K562 (cell line): ENCODE measurements at regions not wholly inside any gene's neighbourhood (a gene's known extent, or its start where the extent isn't known, plus 50 kb on each side); places are given as distances from the start of the nearest gene placed in this dataset. TPM values are rescaled to one million over a fixed set of nuclear protein-coding genes. Genes with fewer than 3 reads are reported as not detected.

ENCODE experiments used
- ATAC-seq: fragments of 200-7000 bp; cut with Tn5 transposase; 3 replicates; pipeline ENCODE4 v1.9.1; 2020; ENCODE audit warnings: moderate library complexity
- BruUV-seq: library from RNA; stranded (reverse); fragments of 400-500 nt; replicated peaks from 2 replicates; lab custom pipeline; 2021; lab: Mats Ljungman, UMichigan
- CTCF ChIA-PET: fragments of 300-600 bp; formaldehyde crosslinking; extraction: SDS; loops from one replicate; lab custom pipeline; 2021; ENCODE audit warnings: low intra/inter-chr PET ratio; lab: Yijun Ruan, JAX
- POLR2A ChIA-PET: fragments of 300-600, 350-650 bp; sonication (Branson Sonifier 250); formaldehyde crosslinking; extraction: SDS; loops from one replicate; lab custom pipeline; 2021; ENCODE audit warnings: antibody characterized with exemption, inconsistent platforms; lab: Yijun Ruan, JAX
- DNase-seq, 4 experiments: peaks; one replicate each; pipeline versions ENCODE4 v3.0.0 to v3.0.0-alpha.2; 2011 to 2018; ENCODE audit warnings: low spot score in 3 of 4, mixed read lengths in 3 of 4; ENCODE audit errors: extremely low read depth in 1 of 4
- FAIRE-seq: peaks from 2 replicates; lab custom pipeline; 2011; peaks lifted over from hg19 to GRCh38; lab: Jason Lieb, UNC
- H2AFZ ChIP-seq: 2 replicates; pipeline ENCODE4 v1.6.0; 2011; ENCODE audit warnings: low read depth, low read length, control low read depth, inconsistent platforms
- H3K27ac ChIP-seq: fragments of 200-600 bp; 3 replicates; pipeline ENCODE4 v1.8.0; 2011; ENCODE audit warnings: low read depth, mild to moderate bottlenecking, control low read depth, inconsistent platforms, low read length, moderate library complexity, mixed read lengths; ENCODE audit errors: extremely low read depth
- H3K27me3 ChIP-seq, 2 experiments: fragments of 300-600 bp in 1 of 2; 2 replicates in 1 of 2; 3 replicates in 1 of 2; pipeline versions ENCODE4 v1.6.0 to v1.8.0; 2011; ENCODE audit warnings: inconsistent platforms in 2 of 2, low read length in 2 of 2, mild to moderate bottlenecking in 1 of 2, mixed read lengths in 1 of 2, moderate library complexity in 1 of 2; ENCODE audit not compliant: control insufficient read depth in 2 of 2, insufficient read depth in 2 of 2
- H3K36me3 ChIP-seq: fragments of 300-600 bp; 3 replicates; pipeline ENCODE4 v1.8.0; 2011; ENCODE audit warnings: mild to moderate bottlenecking, low read length, inconsistent platforms; ENCODE audit not compliant: control insufficient read depth, insufficient read depth
- H3K4me1 ChIP-seq, 2 experiments: fragments of 200-600 bp in 1 of 2; replicated peaks in 1 of 2; 2 replicates in 1 of 2; 3 replicates in 1 of 2; pipeline versions ENCODE4 v1.5.1 to v1.8.0; 2011; ENCODE audit warnings: inconsistent platforms in 2 of 2, low read length in 2 of 2, mild to moderate bottlenecking in 1 of 2, mixed read lengths in 1 of 2, moderate library complexity in 1 of 2; ENCODE audit not compliant: control insufficient read depth in 2 of 2, insufficient read depth in 2 of 2
- H3K4me2 ChIP-seq: 2 replicates; pipeline ENCODE4 v1.6.1; 2011; ENCODE audit warnings: low read length, control low read depth, inconsistent platforms, mixed read lengths; ENCODE audit not compliant: insufficient read depth
- H3K4me3 ChIP-seq: fragments of 200-600 bp; sonication (generic), shearing (Covaris generic); 2 replicates; pipeline ENCODE4 v1.5.1; 2016; ENCODE audit warnings: control low read depth, inconsistent platforms
- H3K79me2 ChIP-seq: fragments of 200-600 bp; 3 replicates; pipeline ENCODE4 v1.8.0; 2011; ENCODE audit warnings: low read length, inconsistent platforms; ENCODE audit not compliant: control insufficient read depth, insufficient read depth
- H3K9ac ChIP-seq, 2 experiments: 2 replicates each; pipeline versions ENCODE4 v1.6.0 to v1.6.1; 2011; ENCODE audit warnings: low read depth in 2 of 2, low read length in 2 of 2, control low read depth in 1 of 2, inconsistent platforms in 1 of 2, mild to moderate bottlenecking in 1 of 2, mixed read lengths in 1 of 2; ENCODE audit not compliant: insufficient read depth in 1 of 2
- H3K9me1 ChIP-seq: one replicate; pipeline ENCODE4 v1.6.0; 2011; ENCODE audit warnings: inconsistent platforms, mild to moderate bottlenecking, low read length, moderate library complexity; ENCODE audit not compliant: control insufficient read depth, insufficient read depth
- H3K9me3 ChIP-seq: replicated peaks from 2 replicates; pipeline ENCODE4 v1.5.1; 2011; ENCODE audit warnings: low read depth, low read length, inconsistent platforms; ENCODE audit not compliant: control insufficient read depth, insufficient read depth
- H4K20me1 ChIP-seq: replicated peaks from 2 replicates; pipeline ENCODE4 v1.6.1; 2011; ENCODE audit warnings: low read length, inconsistent platforms, mixed read lengths; ENCODE audit not compliant: control insufficient read depth, insufficient read depth
- BHLHE40 ChIP-seq: IDR thresholded peaks from 2 replicates; pipeline ENCODE4 v1.6.1; 2011; ENCODE audit warnings: low read length, improper control_type of control experiment
- CBX5 ChIP-seq: IDR thresholded peaks from 2 replicates; pipeline ENCODE4 v1.6.1; 2014; ENCODE audit warnings: low read depth, borderline replicate concordance
- ELF2 ChIP-seq: fragments of 250-450 bp; sonication (Bioruptor Pico); IDR thresholded peaks from 2 replicates; pipeline ENCODE4 v1.5.0; 2021; ENCODE audit warnings: mild to moderate bottlenecking
- ELF4 ChIP-seq: fragments of 450-650 bp; formaldehyde crosslinking; IDR thresholded peaks from 2 replicates; pipeline ENCODE4 v1.4.0; 2022; ENCODE audit warnings: missing genetic modification characterization
- HMGN3 ChIP-seq: IDR thresholded peaks from 2 replicates; pipeline ENCODE4 v1.6.1; 2011; ENCODE audit warnings: borderline replicate concordance, low read depth, mild to moderate bottlenecking, mixed read lengths, low read length; ENCODE audit not compliant: insufficient read length; ENCODE audit errors: extremely low read depth
- PTRF ChIP-seq: fragments of 450-650 bp; IDR thresholded peaks from 2 replicates; pipeline ENCODE4 v1.6.1; 2016; ENCODE audit warnings: mild to moderate bottlenecking, missing genetic modification characterization, missing compliant biosample characterization
- SMARCB1 ChIP-seq: IDR thresholded peaks from 2 replicates; pipeline ENCODE4 v1.6.1; 2011; ENCODE audit warnings: improper control_type of control experiment, low read depth; ENCODE audit not compliant: insufficient read length
- TEAD2 ChIP-seq: fragments of 450-650 bp; IDR thresholded peaks from 2 replicates; pipeline ENCODE4 v1.6.1; 2016; ENCODE audit warnings: missing genetic modification characterization, control low read depth, missing compliant biosample characterization
- TSC22D4 ChIP-seq: fragments of 450-650 bp; IDR thresholded peaks from 2 replicates; pipeline ENCODE4 v1.6.1; 2016; ENCODE audit warnings: missing genetic modification characterization, missing biosample characterization, control low read depth
- U2AF2 ChIP-seq: fragments of 200-400 bp; formaldehyde crosslinking; optimal IDR thresholded peaks from 2 replicates; pipeline ENCODE3; 2017; ENCODE audit warnings: low read depth, mild to moderate bottlenecking, low read length
- WGBS: fragments of 100-300 bp; shearing (Covaris generic); methylation state at CpG from one replicate; pipeline ENCODE4 v1.1.6; 2016; ENCODE audit warnings: low coverage, mixed read lengths; ENCODE audit not compliant: insufficient coverage; ENCODE audit errors: missing lambda C conversion rate; 5-methylcytosine and 5-hydroxymethylcytosine counted together
- in situ Hi-C: fragments of 300-500 bp; cut with MboI; formaldehyde crosslinking; loops from 4 replicates; pipeline ENCODE4 v1.15.0; 2018; ENCODE audit warnings: inconsistent platforms, mixed read lengths
- intact Hi-C: fragments of 100-400 bp; cut with micrococcal nuclease; formaldehyde crosslinking; loops from 2 replicates; pipeline ENCODE4 v1.14.2; 2022
- microRNA counts: library from miRNA; unstranded; fragments of <30 nt; microRNA quantifications from one replicate; lab custom pipeline; 2016
- microRNA-seq: library from miRNA; unstranded; fragments of <30 nt; microRNA quantifications from one replicate; pipeline ENCODE4, GENCODE V29; 2018; ENCODE audit warnings: borderline microRNAs expressed
- small RNA-seq: library from RNA; depleted of rRNA; stranded (forward); fragments of <200 nt; gene quantifications from one replicate; pipeline ENCODE3, GENCODE V24; 2014

DNA sequence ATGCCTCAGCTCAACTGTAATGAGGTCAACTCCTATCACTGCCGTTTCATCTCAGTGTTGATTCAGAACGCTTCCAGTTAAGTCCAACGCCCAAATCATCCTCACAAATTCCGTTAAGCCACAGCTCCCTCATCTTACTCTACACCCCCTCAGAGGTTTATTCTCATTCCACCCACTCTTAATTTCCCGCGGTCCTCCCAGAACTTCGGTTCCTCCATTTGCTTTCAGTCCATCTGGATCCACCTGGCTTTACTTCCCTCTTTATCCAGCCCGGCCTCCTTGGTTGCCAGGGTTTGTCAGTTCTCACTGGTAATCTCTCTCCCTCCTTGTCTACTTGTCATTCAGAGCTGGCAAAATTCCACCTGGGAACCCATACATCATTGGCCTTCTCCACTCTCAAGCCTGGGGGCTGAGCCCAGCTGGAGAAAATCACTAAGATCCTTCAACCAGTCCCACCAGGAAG, 51.3 kb upstream of the RUNX1 start (continued):
- TF ChIP-seq PTRF (tag): no peak
- no peak for TF ChIP-seq CBX5
- TF ChIP-seq SMARCB1: peak; percentile 23
- no peak for TF ChIP-seq TEAD2 (tag)
- TF ChIP-seq HMGN3: no peak
- no peak for TF ChIP-seq U2AF2
- TF ChIP-seq ELF4 (CRISPR knock-in tag): peak; percentile 61; the same call in 1 of the 2 replicates
- TF ChIP-seq ELF2 (CRISPR knock-in tag): no peak

GRCh38 chr21:35099310-35099709, 50.2 kb upstream of the RUNX1 start:
- no peaks in the 10 kb centered on the region for H3K9me3 ChIP-seq
- H3K36me3 ChIP-seq: no peaks in the 10 kb centered on the region; the same call in 2 of the 3 replicates
- FAIRE-seq: no peak
- BruUV-seq: no TSS peak
- peaks cover 19 to 56% of the 10 kb centered on the region in 2 experiments for H3K4me1 ChIP-seq
- H3K27ac ChIP-seq: no peak overlapping the region
- ChIA-PET CTCF (no interaction called here), POLR2A (interaction anchor here (1.1 to 1.3 kb wide), 2 partner anchors 12 to 73 kb away, joined by 3 to 5 read pairs; no protein-coding TSS in a partner anchor)
- in situ Hi-C loops (no loop called here), intact Hi-C loops (no loop called here)
- no peaks in the 10 kb centered on the region for H3K27me3 ChIP-seq
- no peak overlapping the region for H3K9ac ChIP-seq
- ATAC-seq: no peak
- peak overlapping the region; percentile 25; the same call in 1 of the 2 replicates for H2AFZ ChIP-seq
- WGBS: 72% methylated on average over 1 of the region's 1 CpG
- H3K79me2 ChIP-seq: no peaks in the 10 kb centered on the region
- no peak for DNase-seq
- TF ChIP-seq TSC22D4 (tag) (0 out of 2 replicates have a peak, but pooled peaks have one; percentile 34), BHLHE40 (no peak)
- H3K4me2 ChIP-seq: no peak overlapping the region
- no peaks in the 10 kb centered on the region for H4K20me1 ChIP-seq
- H3K4me3 ChIP-seq: no peak overlapping the region
- no peaks in the 10 kb centered on the region for H3K9me1 ChIP-seq

MicroRNAs encoded in the stretch of these regions (microRNA counts, 767-probe panel; counts per million panel counts)
- not detected for microRNA hsa-miR-802 (lab: Ali Mortazavi, UCI)

Small RNA genes lying in the stretch of these regions (microRNA-seq; reads per million reads assigned to microRNA genes)
- not detected for gene MIR802

Small RNA genes lying in the stretch of these regions (small RNA-seq; reads per million reads assigned to genes)
- gene EZH2P1: not detected
- not detected for gene MIR802
